Vagina (tissue), 2 donors: ENCODE measurements at regions not wholly inside any gene's neighbourhood (a gene's known extent, or its start where the extent isn't known, plus 50 kb on each side); places are given as distances from the start of the nearest gene placed in this dataset.
"Not testable (repeated sequence)": the region's sequence is repeated elsewhere in the genome, so short reads cannot be mapped to it uniquely, and the experiment has no call there.

Experiments
- CTCF ChIP-seq, 3 experiments: fragments of 450-650 bp in 2 of 3; fragments of 200-600 bp in 1 of 3; sonication (generic) in 1 of 3; IDR thresholded peaks; one replicate each; pipeline ENCODE4 v1.5.1; 2017 to 2019; ENCODE audit warnings: antibody characterized with exemption in 3 of 3, mild to moderate bottlenecking in 2 of 3, moderate library complexity in 2 of 3
- POLR2AphosphoS5 ChIP-seq, 2 donors: sonication (generic); formaldehyde crosslinking; IDR thresholded peaks; one replicate each; pipeline ENCODE4 v1.9.0; 2017; ENCODE audit warnings: antibody characterized with exemption in 2 of 2, mild to moderate bottlenecking in 2 of 2, low read depth in 1 of 2; ENCODE audit not compliant: insufficient read depth in 1 of 2

GRCh38 chr7:6978326-6978725 is 152.3 kb upstream of the CCZ1B start:
- not testable (repeated sequence) for TF ChIP-seq CTCF (IDR thresholded peaks at IDR 0.05); POLR2AphosphoS5 (IDR thresholded peaks at IDR 0.05; ENCODE audit: insufficient read depth in 1 of 2, low read depth in 1 of 2)
